H1 (cell line): ENCODE measurements at regions not wholly inside any gene's neighbourhood (a gene's known extent, or its start where the extent isn't known, plus 50 kb on each side); places are given as distances from the start of the nearest gene placed in this dataset.

ENCODE experiments used
- CTCF ChIA-PET: fragments of 300-600 bp; sonication (Branson Sonifier 250); formaldehyde crosslinking; loops from one replicate; lab custom pipeline; 2021; ENCODE audit not compliant: partially characterized antibody; lab: Charles Lee
- POLR2A ChIA-PET: fragments of 300-600 bp; sonication (Branson Sonifier 250); formaldehyde crosslinking; loops from one replicate; lab custom pipeline; 2021; ENCODE audit warnings: inconsistent platforms; ENCODE audit not compliant: partially characterized antibody; lab: Charles Lee
- DNase-seq, 2 experiments: peaks; one replicate each; pipeline versions ENCODE4 v3.0.0 to v3.0.0-alpha.2; 2010 to 2022; ENCODE audit warnings: low spot score in 2 of 2, low read depth in 1 of 2, mixed read lengths in 1 of 2
- FAIRE-seq: peaks from 2 replicates; lab custom pipeline; 2011; peaks lifted over from hg19 to GRCh38; lab: Jason Lieb, UNC
- H2AFZ ChIP-seq: 2 replicates; pipeline ENCODE4 v1.8.1; 2012; ENCODE audit warnings: low read length, inconsistent platforms
- H2AK5ac ChIP-seq: 2 replicates; pipeline ENCODE4 v1.6.1; 2013; ENCODE audit warnings: low read depth, low read length
- H2BK120ac ChIP-seq: replicated peaks from 2 replicates; pipeline ENCODE3; 2013; ENCODE audit warnings: low read depth, low read length, inconsistent platforms
- H2BK12ac ChIP-seq: 2 replicates; pipeline ENCODE4 v1.6.1; 2013; ENCODE audit warnings: low read depth, low read length
- H2BK15ac ChIP-seq: 2 replicates; pipeline ENCODE4 v1.6.1; 2013; ENCODE audit warnings: low read length
- H2BK20ac ChIP-seq: 2 replicates; pipeline ENCODE4 v1.6.1; 2013; ENCODE audit warnings: low read length
- H2BK5ac ChIP-seq: 2 replicates; pipeline ENCODE4 v1.6.1; 2013; ENCODE audit warnings: low read depth, low read length
- H3K14ac ChIP-seq: 2 replicates; pipeline ENCODE4 v1.6.1; 2013; ENCODE audit warnings: inconsistent platforms; ENCODE audit not compliant: insufficient read length
- H3K18ac ChIP-seq: 2 replicates; pipeline ENCODE4 v1.6.1; 2013; ENCODE audit warnings: low read length; ENCODE audit errors: extremely low read depth
- H3K23ac ChIP-seq: 2 replicates; pipeline ENCODE4 v1.6.1; 2013; ENCODE audit warnings: inconsistent platforms; ENCODE audit not compliant: insufficient read length
- H3K23me2 ChIP-seq: 2 replicates; pipeline ENCODE4 v1.6.1; 2013; ENCODE audit warnings: low read depth, low read length
- H3K27ac ChIP-seq: 2 replicates; pipeline ENCODE4 v1.6.1; 2011; ENCODE audit warnings: low read depth, low read length, inconsistent platforms
- H3K27me3 ChIP-seq, 4 experiments: replicated peaks in 1 of 4; 1 replicate in 1 of 4; 2 replicates in 3 of 4; pipeline versions ENCODE4 v1.6.1 to v1.8.1; 2011 to 2013; ENCODE audit warnings: low read length in 3 of 4, mild to moderate bottlenecking in 3 of 4, inconsistent platforms in 2 of 4, mixed read lengths in 2 of 4, moderate library complexity in 1 of 4; ENCODE audit not compliant: control insufficient read depth in 3 of 4, insufficient read depth in 3 of 4; ENCODE audit errors: extremely low read depth in 1 of 4
- H3K36me3 ChIP-seq, 4 experiments: 2 replicates each; pipeline versions ENCODE4 v1.6.1 to v1.8.1; 2011 to 2013; ENCODE audit warnings: mild to moderate bottlenecking in 4 of 4, low read length in 3 of 4, moderate library complexity in 2 of 4, control low read depth in 1 of 4, inconsistent platforms in 1 of 4; ENCODE audit not compliant: insufficient read depth in 4 of 4, control insufficient read depth in 2 of 4
- H3K4ac ChIP-seq: replicated peaks from 2 replicates; pipeline ENCODE3; 2013; ENCODE audit warnings: low read length, low read depth, mixed read lengths, inconsistent platforms; ENCODE audit not compliant: insufficient read length
- H3K4me1 ChIP-seq, 4 experiments: replicated peaks in 1 of 4; 1 replicate in 1 of 4; 2 replicates in 3 of 4; pipeline versions ENCODE4 v1.6.1 to v1.8.1; 2011 to 2013; ENCODE audit warnings: low read length in 3 of 4, inconsistent platforms in 2 of 4, mixed read lengths in 1 of 4; ENCODE audit not compliant: insufficient read depth in 4 of 4, control insufficient read depth in 3 of 4
- H3K4me2 ChIP-seq, 2 experiments: 2 replicates each; pipeline versions ENCODE4 v1.6.1 to v1.8.1; 2011 to 2013; ENCODE audit warnings: low read depth in 2 of 2, low read length in 2 of 2, control low read depth in 1 of 2, inconsistent platforms in 1 of 2, mild to moderate bottlenecking in 1 of 2; ENCODE audit not compliant: insufficient read depth in 1 of 2
- H3K4me3 ChIP-seq, 4 experiments: fragments of 200-600, 300-600 bp in 1 of 4; sonication (generic), shearing (Covaris generic), sonication (Bioruptor Twin) in 1 of 4; 2 replicates each; pipeline versions ENCODE4 v1.5.1 to v1.8.1; 2011 to 2016; ENCODE audit warnings: low read length in 4 of 4, low read depth in 3 of 4, control low read depth in 2 of 4, inconsistent platforms in 2 of 4, mild to moderate bottlenecking in 2 of 4, mixed read lengths in 1 of 4, moderate library complexity in 1 of 4; ENCODE audit not compliant: insufficient read depth in 2 of 4; ENCODE audit errors: extremely low read depth in 1 of 4
- H3K56ac ChIP-seq: replicated peaks from 2 replicates; pipeline ENCODE3; 2013; ENCODE audit warnings: low read depth, mild to moderate bottlenecking, mixed read lengths, low read length, inconsistent platforms; ENCODE audit not compliant: insufficient read length
- H3K79me1 ChIP-seq: 2 replicates; pipeline ENCODE4 v1.6.1; 2013; ENCODE audit warnings: low read depth, low read length, control low read depth
- H3K79me2 ChIP-seq, 2 experiments: 2 replicates each; pipeline versions ENCODE4 v1.6.1 to v1.8.1; 2012 to 2013; ENCODE audit warnings: low read length in 2 of 2, mild to moderate bottlenecking in 2 of 2, inconsistent platforms in 1 of 2; ENCODE audit not compliant: insufficient read depth in 2 of 2, control insufficient read depth in 1 of 2
- H3K9ac ChIP-seq, 4 experiments: replicated peaks in 1 of 4; 1 replicate in 1 of 4; 2 replicates in 3 of 4; pipeline versions ENCODE4 v1.6.1 to v1.8.1; 2011 to 2013; ENCODE audit warnings: low read depth in 3 of 4, low read length in 3 of 4, control low read depth in 2 of 4, mild to moderate bottlenecking in 2 of 4, moderate library complexity in 2 of 4, inconsistent platforms in 1 of 4; ENCODE audit errors: extremely low read depth in 1 of 4
- H3K9me3 ChIP-seq, 2 experiments: 2 replicates each; pipeline versions ENCODE4 v1.6.1 to v1.8.1; 2012 to 2013; ENCODE audit warnings: mild to moderate bottlenecking in 2 of 2, moderate library complexity in 2 of 2, control low read depth in 1 of 2, inconsistent platforms in 1 of 2, low read depth in 1 of 2, low read length in 1 of 2, mixed read lengths in 1 of 2; ENCODE audit not compliant: insufficient read depth in 2 of 2
- H4K20me1 ChIP-seq, 2 experiments: replicated peaks in 1 of 2; 2 replicates each; pipeline versions ENCODE3 to v1.8.1; 2011 to 2013; ENCODE audit warnings: inconsistent platforms in 2 of 2, low read length in 2 of 2, mild to moderate bottlenecking in 1 of 2; ENCODE audit not compliant: insufficient read depth in 2 of 2, control insufficient read depth in 1 of 2
- H4K5ac ChIP-seq: 2 replicates; pipeline ENCODE4 v1.6.1; 2013; ENCODE audit warnings: low read length, low read depth, mixed read lengths, inconsistent platforms; ENCODE audit not compliant: insufficient read length
- H4K8ac ChIP-seq: 2 replicates; pipeline ENCODE4 v1.8.0; 2013; ENCODE audit warnings: mild to moderate bottlenecking, moderate library complexity, low read length, inconsistent platforms; ENCODE audit not compliant: insufficient read depth; ENCODE audit errors: extremely low read depth
- H4K91ac ChIP-seq: replicated peaks from 2 replicates; pipeline ENCODE3; 2013; ENCODE audit warnings: low read length, mixed read lengths, inconsistent platforms; ENCODE audit not compliant: insufficient read length
- BRCA1 ChIP-seq: IDR thresholded peaks from 2 replicates; pipeline ENCODE4 v1.6.1; 2012; ENCODE audit warnings: low read depth, low read length, improper control_type of control experiment
- FOSL1 ChIP-seq: IDR thresholded peaks from 2 replicates; pipeline ENCODE4 v1.6.1; 2011; ENCODE audit warnings: mild to moderate bottlenecking, low read depth, low read length, moderate library complexity; ENCODE audit not compliant: insufficient read depth
- HDAC6 ChIP-seq: IDR thresholded peaks from one replicate; pipeline ENCODE4 v1.7.1; 2012; ENCODE audit warnings: low read depth, mild to moderate bottlenecking, inconsistent platforms, low read length, moderate library complexity
- KDM4A ChIP-seq: IDR thresholded peaks from one replicate; pipeline ENCODE4 v1.7.1; 2012; ENCODE audit warnings: low read depth, mild to moderate bottlenecking, moderate library complexity, low read length, inconsistent platforms; ENCODE audit not compliant: severe bottlenecking
- NANOG ChIP-seq: IDR thresholded peaks from 2 replicates; pipeline ENCODE4 v1.6.1; 2011; ENCODE audit warnings: low read length, low read depth, mild to moderate bottlenecking, inconsistent platforms; ENCODE audit not compliant: insufficient read depth, poor library complexity, severe bottlenecking
- NRF1 ChIP-seq: IDR thresholded peaks from 2 replicates; pipeline ENCODE4 v1.6.1; 2011; ENCODE audit warnings: mild to moderate bottlenecking, low read depth, low read length, improper control_type of control experiment
- RNF2 ChIP-seq: fragments of 200-900, 300-1000 bp; sonication (generic); IDR thresholded peaks from 2 replicates; pipeline ENCODE4 v1.7.1; 2016; ENCODE audit warnings: borderline replicate concordance, low read depth, mild to moderate bottlenecking, antibody characterized with exemption, low read length; ENCODE audit not compliant: poor library complexity, severe bottlenecking; ENCODE audit errors: missing control alignments
- RXRA ChIP-seq: IDR thresholded peaks from 2 replicates; pipeline ENCODE4 v1.6.1; 2011; ENCODE audit warnings: low read depth, mild to moderate bottlenecking, low read length, moderate library complexity; ENCODE audit not compliant: insufficient read depth
- SAP30 ChIP-seq: fragments of 300-600 bp; sonication (generic); IDR thresholded peaks from 2 replicates; pipeline ENCODE4 v1.7.1; 2012; ENCODE audit warnings: low read length, moderate library complexity, mild to moderate bottlenecking, inconsistent platforms; ENCODE audit not compliant: insufficient read depth, insufficient replicate concordance
- SIN3A ChIP-seq, 2 experiments: IDR thresholded peaks in 1 of 2; conservative IDR thresholded peaks in 1 of 2; 2 replicates each; pipeline ENCODE4 v1.6.1; 2011 to 2012; ENCODE audit warnings: low read length in 2 of 2, improper control_type of control experiment in 1 of 2, low read depth in 1 of 2, mild to moderate bottlenecking in 1 of 2
- SP1 ChIP-seq: IDR thresholded peaks from 2 replicates; pipeline ENCODE4 v1.6.1; 2011; ENCODE audit warnings: low read depth, low read length
- ZNF274 ChIP-seq: IDR thresholded peaks from 2 replicates; pipeline ENCODE4 v1.7.0; 2012; ENCODE audit warnings: low read length, borderline replicate concordance; ENCODE audit errors: extremely low read depth
- WGBS, 2 experiments: shearing (Covaris generic) in 1 of 2; methylation state at CpG; one replicate each; pipeline versions ENCODE4 v1.1.6 to v1.1.7; 2013 to 2015; ENCODE audit warnings: low lambda C conversion rate in 2 of 2, mixed read lengths in 2 of 2, inconsistent platforms in 1 of 2, low coverage in 1 of 2, missing lambda C conversion rate in 1 of 2; ENCODE audit not compliant: insufficient replicate concordance in 2 of 2, insufficient coverage in 1 of 2, insufficient read length in 1 of 2; ENCODE audit errors: extremely low coverage in 1 of 2, missing lambda C conversion rate in 1 of 2; 5-methylcytosine and 5-hydroxymethylcytosine counted together

GRCh38 chr9:108441251-108441650, 414.5 kb downstream of the ACTL7B start (continued):
- no peak for TF ChIP-seq SP1

DNA sequence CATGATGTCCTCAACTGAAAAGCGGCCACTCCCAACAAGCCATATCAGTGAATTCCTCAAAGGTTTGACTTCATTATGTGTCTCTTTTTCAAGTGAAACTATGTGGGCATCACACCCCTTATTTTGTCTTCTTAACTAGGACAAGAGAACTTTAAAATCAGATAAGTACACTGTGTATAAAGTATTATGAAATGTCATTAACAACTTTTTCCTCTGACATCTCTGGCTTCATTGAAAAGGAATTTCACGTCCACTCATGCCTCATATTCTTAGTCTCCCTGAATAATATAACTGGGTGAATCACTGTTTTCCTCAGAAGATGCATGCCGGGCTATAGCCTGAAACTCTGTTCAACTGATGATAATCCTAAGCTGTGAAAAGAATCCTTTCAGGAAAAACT, 415.8 kb downstream of the ACTL7B start:
- H3K56ac ChIP-seq: no peak overlapping the region
- FAIRE-seq: no peak
- no peaks in the 10 kb centered on the region for H3K79me2 ChIP-seq
- DNase-seq: no peak
- H4K5ac ChIP-seq: no peak overlapping the region
- no peaks in the 10 kb centered on the region for H3K36me3 ChIP-seq
- H3K9me3 ChIP-seq: no peaks in the 10 kb centered on the region
- H3K14ac ChIP-seq: no peak overlapping the region
- H3K4ac ChIP-seq: no peak overlapping the region
- H2BK20ac ChIP-seq: no peak overlapping the region
- POLR2A ChIA-PET: no interaction called here
- H2BK12ac ChIP-seq: no peak overlapping the region
- no peak overlapping the region for H3K18ac ChIP-seq
- no peak overlapping the region for H4K8ac ChIP-seq
- H3K23me2 ChIP-seq: no peaks in the 10 kb centered on the region
- no peak overlapping the region for H3K4me2 ChIP-seq
- H4K91ac ChIP-seq: no peak overlapping the region
- H2AK5ac ChIP-seq: no peak overlapping the region
- H3K4me1 ChIP-seq: no peaks in the 10 kb centered on the region
- no peak overlapping the region for H3K23ac ChIP-seq
- H3K27ac ChIP-seq: no peak overlapping the region
- no peak overlapping the region for H2BK120ac ChIP-seq
- no peak overlapping the region for H2BK5ac ChIP-seq
- WGBS, 2 experiments: 86% methylated on average over 3 of the region's 3 CpGs; no CpG with 5 or more reads in 1 of the 2 experiments
- CTCF ChIA-PET: interaction anchor here (2.3 kb wide), 2 partner anchors 27 to 28 kb away, joined by 6 read pairs; no protein-coding TSS in a partner anchor
- H2AFZ ChIP-seq: no peak overlapping the region
- H3K9ac ChIP-seq: no peak overlapping the region
- H3K4me3 ChIP-seq: no peak overlapping the region
- no peak overlapping the region for H2BK15ac ChIP-seq
- H3K27me3 ChIP-seq: no peaks in the 10 kb centered on the region
- no peaks in the 10 kb centered on the region for H3K79me1 ChIP-seq
- H4K20me1 ChIP-seq: no peaks in the 10 kb centered on the region
- TF ChIP-seq SAP30 (no peak), RNF2 (no peak), ZNF274 (no peak), BRCA1 (no peak), NRF1 (no peak), HDAC6 (no peak), KDM4A (no peak), FOSL1 (no peak), SIN3A (conservative IDR thresholded peaks at IDR 0.05 in 1 of 2, IDR thresholded peaks at IDR 0.05 in 1 of 2; ENCODE audit: low read depth in 1 of 2, low read length in 2 of 2) (no peak), NANOG (no peak), RXRA (no peak)
